ENCODE measurements at regions not wholly inside any gene's neighbourhood (a gene's known extent, or its start where the extent isn't known, plus 50 kb on each side); places are given as distances from the start of the nearest gene placed in this dataset.

DNA sequence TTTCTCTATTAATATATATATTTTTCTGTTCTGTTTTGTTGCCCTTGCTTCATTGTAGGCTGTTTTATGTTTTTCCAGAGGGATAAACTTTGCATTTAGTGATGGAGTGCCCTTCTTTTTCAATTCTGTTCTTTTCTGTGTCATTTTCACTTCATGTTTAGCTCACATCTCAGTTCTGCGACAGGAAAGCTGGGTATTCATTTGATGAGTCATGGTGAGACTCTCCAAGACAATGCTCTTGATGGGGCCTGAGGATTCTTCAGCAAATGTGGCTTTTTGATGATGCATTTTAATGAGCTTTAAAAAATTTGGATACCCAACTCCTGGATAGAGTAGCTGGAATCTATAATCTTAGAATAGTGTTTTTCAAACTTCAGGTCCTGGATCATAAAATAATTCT is 56.5 kb upstream of the SPATA31D4 start:
- ChIA-PET POLR2A (interaction anchor here (0.5 kb wide), 1 partner anchor 189 kb away, joined by 3 read pairs; no protein-coding TSS in a partner anchor), SMC1A (ENCODE audit: uncharacterized antibody, unreplicated experiment) (interaction anchor here (0.6 kb wide), 1 partner anchor 664 kb away, joined by 3 read pairs; no protein-coding TSS in a partner anchor), CTCF (no interaction called here), RAD21 (ENCODE audit: unreplicated experiment) (no interaction called here)
- in situ Hi-C loops (cut with MboI), result no loop called here
- no TSS peak for BruUV-seq (replicated peaks)
- Histone ChIP-seq H3K4me2 (ENCODE audit: control insufficient read depth, insufficient read depth) (no peak overlapping the region), H3K4me1 (ENCODE audit: control insufficient read depth, insufficient read depth, low read length) (no peaks in the 10 kb centered on the region), H3K36me3 (ENCODE audit: control insufficient read depth in 2 of 2, insufficient read depth in 2 of 2, low read length in 1 of 2) (no peaks in the 10 kb centered on the region), H3K27ac (ENCODE audit: control insufficient read depth, insufficient read depth) (no peak overlapping the region), H2AFZ (ENCODE audit: control insufficient read depth, low read depth, low read length) (no peak overlapping the region), H4K20me1 (ENCODE audit: control insufficient read depth, insufficient read depth) (no peaks in the 10 kb centered on the region), H3K9ac (ENCODE audit: control insufficient read depth, insufficient read depth, low read length) (no peak overlapping the region), H3K4me3 (no peak overlapping the region), H3K79me2 (ENCODE audit: control insufficient read depth, insufficient read depth, low read length) (no peaks in the 10 kb centered on the region), H3K27me3 (replicated peaks in 1 of 2; ENCODE audit: control insufficient read depth in 2 of 2, insufficient read depth in 2 of 2, low read length in 1 of 2) (no peaks in the 10 kb centered on the region), H3K9me3 (replicated peaks; ENCODE audit: control insufficient read depth, insufficient read depth, low read length) (no peaks in the 10 kb centered on the region; the same call in 2 of the 3 replicates)
- TF ChIP-seq NBN (IDR thresholded peaks at IDR 0.05), result no peak
- TF ChIP-seq ZSCAN29 (IDR thresholded peaks at IDR 0.05), result no peak
- no peak for TF ChIP-seq ZBED1 (IDR thresholded peaks at IDR 0.05; ENCODE audit: borderline replicate concordance)
- TF ChIP-seq, protein P1, sequence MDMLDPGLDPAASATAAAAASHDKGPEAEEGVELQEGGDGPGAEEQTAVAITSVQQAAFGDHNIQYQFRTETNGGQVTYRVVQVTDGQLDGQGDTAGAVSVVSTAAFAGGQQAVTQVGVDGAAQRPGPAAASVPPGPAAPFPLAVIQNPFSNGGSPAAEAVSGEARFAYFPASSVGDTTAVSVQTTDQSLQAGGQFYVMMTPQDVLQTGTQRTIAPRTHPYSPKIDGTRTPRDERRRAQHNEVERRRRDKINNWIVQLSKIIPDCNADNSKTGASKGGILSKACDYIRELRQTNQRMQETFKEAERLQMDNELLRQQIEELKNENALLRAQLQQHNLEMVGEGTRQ (IDR thresholded peaks at IDR 0.05; ENCODE audit: borderline replicate concordance, low read depth, low read length), result no peak
- TF ChIP-seq SMC3 (IDR thresholded peaks at IDR 0.05; ENCODE audit: borderline replicate concordance, low read length), result no peak
- TF ChIP-seq MYC (IDR thresholded peaks at IDR 0.05; ENCODE audit: insufficient read depth, insufficient read length, insufficient replicate concordance, low read length, severe bottlenecking), result no peak
- TF ChIP-seq CBX5 (IDR thresholded peaks at IDR 0.05; ENCODE audit: low read depth), result no peak
- TF ChIP-seq KLF5 (IDR thresholded peaks at IDR 0.05; ENCODE audit: partially characterized antibody), result no peak
- no peak for TF ChIP-seq ATF7 (IDR thresholded peaks at IDR 0.05; ENCODE audit: low read depth)
- TF ChIP-seq EED (IDR thresholded peaks at IDR 0.05; ENCODE audit: low read depth), result no peak
- 0% methylated on average over 1 of the region's 1 CpG for WGBS (ENCODE audit: insufficient coverage, insufficient replicate concordance, low lambda C conversion rate, missing lambda C conversion rate)
- DNase-seq (ENCODE audit: low read depth, low spot score) (no peak), FAIRE-seq (no peak), ATAC-seq (no peak)
- intact Hi-C loops (cut with micrococcal nuclease; ENCODE audit: unreplicated experiment), result no loop called here
